Brain microvascular endothelial cell (primary cell): ENCODE measurements at regions not wholly inside any gene's neighbourhood (a gene's known extent, or its start where the extent isn't known, plus 50 kb on each side); places are given as distances from the start of the nearest gene placed in this dataset.

Experiments used
- DNase-seq: peaks from one replicate; pipeline ENCODE4 v3.0.0-alpha.2; 2020
- H3K27ac ChIP-seq: fragments of 250-450 bp; sonication (Bioruptor Pico); 2 replicates; pipeline ENCODE4 v1.5.1; 2020; ENCODE audit warnings: mild to moderate bottlenecking, moderate library complexity
- H3K27me3 ChIP-seq: fragments of 250-450 bp; sonication (Bioruptor Pico); replicated peaks from 2 replicates; pipeline ENCODE4 v1.5.1; 2020; ENCODE audit warnings: mild to moderate bottlenecking
- H3K36me3 ChIP-seq: fragments of 250-450 bp; sonication (Bioruptor Pico); replicated peaks from 2 replicates; pipeline ENCODE4 v1.5.1; 2020; ENCODE audit warnings: mild to moderate bottlenecking
- H3K4me3 ChIP-seq: 2 replicates; pipeline ENCODE4 v1.5.1; 2011; ENCODE audit warnings: low read depth, mild to moderate bottlenecking, control low read depth, low read length, moderate library complexity
- in situ Hi-C: cut with HindIII; loops from 2 replicates; pipeline ENCODE4 v1.10.0; 2017; ENCODE audit warnings: low sequenced_read_pairs, low pct_ligation_motif_present
- TF ChIP-seq, protein P1 (sequence below): IDR thresholded peaks from 2 replicates; pipeline ENCODE4 v1.5.1; 2011; ENCODE audit warnings: low read depth, mild to moderate bottlenecking, moderate library complexity, low read length, control low read depth, inconsistent platforms; ENCODE audit errors: missing control alignments

DNA sequence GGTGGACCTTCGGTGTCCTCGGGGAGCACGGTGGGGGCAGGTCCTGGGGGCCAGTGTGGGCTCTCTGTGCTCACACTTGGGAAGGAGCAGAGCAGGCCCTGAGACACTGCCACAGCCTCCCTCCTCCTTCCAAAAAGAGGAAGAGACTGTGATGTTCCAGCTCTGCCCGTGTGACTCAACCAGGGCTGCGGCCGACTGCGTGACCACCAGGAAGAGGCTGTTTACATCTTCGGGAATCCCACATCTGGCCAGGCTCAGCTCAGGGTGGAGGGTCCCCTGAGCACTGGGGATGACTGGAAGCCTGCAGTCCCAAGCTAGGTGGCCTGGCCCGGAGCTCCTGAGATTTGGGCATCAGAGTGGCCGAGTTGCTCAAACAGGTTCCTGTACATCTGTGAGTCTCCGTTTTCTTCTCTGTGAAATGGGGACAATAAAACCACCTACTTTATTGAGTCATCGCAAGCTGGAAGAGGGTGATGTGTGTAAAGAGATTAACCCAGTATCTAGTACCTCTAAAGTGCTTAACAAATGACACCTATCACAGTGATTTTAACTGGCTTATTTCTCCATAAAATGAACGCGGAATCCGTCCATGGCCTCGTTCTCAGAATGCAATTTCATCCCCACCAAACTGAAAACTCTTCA is 242.1 kb downstream of the DLL1 start:
- Histone ChIP-seq H3K27ac (no peak overlapping the region), H3K36me3 (no peaks in the 10 kb centered on the region), H3K27me3 (no peaks in the 10 kb centered on the region), H3K4me3 (no peak overlapping the region)
- in situ Hi-C loops, result no loop called here
- DNase-seq, result no peak
- TF ChIP-seq, protein P1, sequence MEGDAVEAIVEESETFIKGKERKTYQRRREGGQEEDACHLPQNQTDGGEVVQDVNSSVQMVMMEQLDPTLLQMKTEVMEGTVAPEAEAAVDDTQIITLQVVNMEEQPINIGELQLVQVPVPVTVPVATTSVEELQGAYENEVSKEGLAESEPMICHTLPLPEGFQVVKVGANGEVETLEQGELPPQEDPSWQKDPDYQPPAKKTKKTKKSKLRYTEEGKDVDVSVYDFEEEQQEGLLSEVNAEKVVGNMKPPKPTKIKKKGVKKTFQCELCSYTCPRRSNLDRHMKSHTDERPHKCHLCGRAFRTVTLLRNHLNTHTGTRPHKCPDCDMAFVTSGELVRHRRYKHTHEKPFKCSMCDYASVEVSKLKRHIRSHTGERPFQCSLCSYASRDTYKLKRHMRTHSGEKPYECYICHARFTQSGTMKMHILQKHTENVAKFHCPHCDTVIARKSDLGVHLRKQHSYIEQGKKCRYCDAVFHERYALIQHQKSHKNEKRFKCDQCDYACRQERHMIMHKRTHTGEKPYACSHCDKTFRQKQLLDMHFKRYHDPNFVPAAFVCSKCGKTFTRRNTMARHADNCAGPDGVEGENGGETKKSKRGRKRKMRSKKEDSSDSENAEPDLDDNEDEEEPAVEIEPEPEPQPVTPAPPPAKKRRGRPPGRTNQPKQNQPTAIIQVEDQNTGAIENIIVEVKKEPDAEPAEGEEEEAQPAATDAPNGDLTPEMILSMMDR, result no peak

DNA sequence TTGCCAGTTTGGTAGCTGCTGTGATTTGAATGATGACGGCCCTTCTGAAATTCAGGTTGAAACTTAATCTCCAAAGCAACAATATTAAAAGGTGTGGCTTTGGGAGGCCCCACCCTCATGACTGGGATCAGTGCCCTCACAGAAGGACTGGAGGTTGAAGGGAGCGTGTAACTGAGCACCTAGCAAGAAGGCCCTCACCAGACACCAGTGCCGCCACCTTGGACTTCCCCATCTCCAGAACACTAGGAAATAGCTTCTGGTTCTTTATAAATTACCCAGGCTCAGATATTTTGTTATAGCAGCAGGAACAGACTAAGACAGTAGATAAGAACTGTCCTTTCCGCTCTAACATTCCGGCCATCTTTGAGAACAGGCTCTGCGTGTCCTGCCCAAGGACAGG is 243.1 kb downstream of the DLL1 start:
- no peak for DNase-seq
- TF ChIP-seq, protein P1, result no peak
- H3K27ac ChIP-seq, result no peak overlapping the region
- no peaks in the 10 kb centered on the region for H3K27me3 ChIP-seq
- no peaks in the 10 kb centered on the region for H3K36me3 ChIP-seq
- H3K4me3 ChIP-seq, result no peak overlapping the region
- in situ Hi-C loops, result no loop called here

DNA sequence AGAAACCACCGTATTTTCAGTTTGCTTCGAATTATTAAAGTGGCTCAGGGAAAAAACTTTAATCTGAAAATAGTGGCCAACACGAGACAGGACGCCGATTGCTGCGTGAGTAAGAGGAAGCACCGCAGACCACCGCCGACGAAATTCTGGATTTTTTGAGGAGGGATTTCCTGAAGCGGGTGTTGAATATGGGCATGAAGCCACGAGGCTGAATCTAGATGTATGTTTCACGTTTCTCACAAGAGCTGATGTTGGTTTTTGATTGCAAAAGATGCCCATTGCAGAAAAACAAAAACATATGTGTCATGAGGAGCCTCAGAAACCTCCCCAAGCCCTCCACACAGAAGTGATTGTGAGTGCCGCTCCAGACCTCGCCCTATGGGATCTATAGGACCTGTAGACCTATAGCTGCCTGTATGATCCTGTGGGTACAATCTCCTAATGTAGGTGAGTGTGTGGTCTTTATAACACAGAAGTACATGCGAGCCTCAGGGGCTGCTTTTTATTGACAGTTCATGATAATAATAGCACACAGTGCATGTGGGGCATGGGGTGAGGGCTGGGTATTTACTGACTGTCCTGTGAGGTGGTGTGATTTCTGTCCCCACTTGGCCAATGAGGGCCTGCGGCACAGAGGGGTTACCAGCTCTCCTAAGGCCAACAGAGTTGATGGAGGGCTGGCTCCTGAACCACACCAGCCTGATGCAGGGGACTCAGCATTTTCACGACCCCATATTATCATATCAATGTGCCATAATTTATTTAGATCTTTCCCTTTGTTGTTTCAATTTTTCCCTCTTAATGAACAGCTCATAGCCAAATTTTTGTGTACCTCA is 243.9 kb downstream of the DLL1 start:
- in situ Hi-C loops, result no loop called here
- TF ChIP-seq, protein P1, result no peak
- no peak for DNase-seq
- Histone ChIP-seq H3K27ac (no peak overlapping the region), H3K4me3 (no peak overlapping the region), H3K36me3 (no peaks in the 10 kb centered on the region), H3K27me3 (no peaks in the 10 kb centered on the region)

DNA sequence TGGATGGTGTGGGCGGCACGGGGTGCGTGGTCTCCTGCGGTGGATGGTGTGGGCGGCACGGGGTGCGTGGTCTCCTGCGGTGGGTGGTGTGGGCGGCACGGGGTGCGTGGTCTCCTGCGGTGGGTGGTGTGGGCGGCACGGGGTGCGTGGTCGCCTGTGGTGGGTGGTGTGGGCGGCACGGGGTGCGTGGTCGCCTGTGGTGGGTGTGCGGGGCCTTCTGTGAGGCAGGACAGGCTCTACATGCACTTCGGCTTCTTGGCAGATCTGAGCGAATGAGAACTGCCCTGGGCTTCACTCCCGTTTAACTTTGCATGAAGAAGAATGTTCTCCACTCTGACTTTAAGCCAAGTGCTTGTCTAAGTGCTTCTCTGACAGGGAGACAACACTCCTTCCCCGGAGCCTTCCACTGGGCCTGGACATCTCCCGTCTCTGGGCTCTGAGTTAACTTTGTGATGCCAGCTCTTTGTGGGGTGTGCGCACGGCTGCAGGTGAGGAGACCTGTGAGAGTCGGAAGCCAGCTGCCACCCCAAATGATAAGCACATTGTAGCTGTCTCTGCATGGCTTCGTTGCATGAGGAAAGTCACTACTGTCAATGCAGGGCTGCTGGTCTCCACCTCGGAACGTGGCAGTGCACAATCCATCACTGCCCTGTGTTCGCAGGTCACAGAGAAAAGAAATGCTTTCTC is 244.8 kb downstream of the DLL1 start:
- in situ Hi-C loops, result no loop called here
- no peaks in the 10 kb centered on the region for H3K27me3 ChIP-seq
- no peaks in the 10 kb centered on the region for H3K36me3 ChIP-seq
- DNase-seq, result no peak
- H3K4me3 ChIP-seq, result no peak overlapping the region
- TF ChIP-seq, protein P1, result no peak
- H3K27ac ChIP-seq, result no peak overlapping the region

DNA sequence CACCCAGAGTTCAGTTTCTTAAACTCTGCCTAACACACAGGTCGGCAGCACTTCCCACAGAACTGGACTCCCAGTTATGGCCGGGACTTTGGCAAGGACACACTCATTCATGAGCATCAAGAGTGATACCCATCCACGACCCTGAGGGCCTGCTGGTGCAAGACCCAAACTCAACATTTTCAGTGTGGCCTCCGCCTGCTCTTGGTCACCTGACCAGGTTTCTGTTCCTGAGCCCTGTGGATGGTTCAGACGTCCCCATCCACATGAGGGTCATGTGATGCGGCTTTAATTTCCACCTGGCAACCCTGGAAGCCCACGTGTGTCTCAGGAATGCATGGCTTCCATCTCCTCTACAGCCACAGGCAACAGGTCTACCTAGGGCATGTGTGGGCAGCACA is 245.3 kb downstream of the DLL1 start:
- H3K27me3 ChIP-seq, result no peaks in the 10 kb centered on the region
- in situ Hi-C loops, result no loop called here
- no peak overlapping the region for H3K4me3 ChIP-seq
- no peaks in the 10 kb centered on the region for H3K36me3 ChIP-seq
- no peak overlapping the region for H3K27ac ChIP-seq
- TF ChIP-seq, protein P1, result no peak
- no peak for DNase-seq
